Mucosa of rectum (tissue), 2 donors: ENCODE measurements at regions not wholly inside any gene's neighbourhood (a gene's known extent, or its start where the extent isn't known, plus 50 kb on each side); places are given as distances from the start of the nearest gene placed in this dataset.

Source experiments
- H3K27ac ChIP-seq, 2 donors: one replicate each; pipeline ENCODE4 v1.7.0; 2013; ENCODE audit warnings: inconsistent platforms in 2 of 2, low read depth in 2 of 2, low read length in 2 of 2
- H3K27me3 ChIP-seq, 2 donors: one replicate each; pipeline ENCODE4 v1.7.0; 2013; ENCODE audit warnings: low read length in 2 of 2; ENCODE audit not compliant: control insufficient read depth in 2 of 2, insufficient read depth in 2 of 2
- H3K36me3 ChIP-seq, 2 donors: one replicate each; pipeline ENCODE4 v1.7.0; 2013; ENCODE audit warnings: low read length in 2 of 2; ENCODE audit not compliant: control insufficient read depth in 2 of 2, insufficient read depth in 2 of 2
- H3K4me1 ChIP-seq, 2 donors: one replicate each; pipeline ENCODE4 v1.7.0; 2013; ENCODE audit warnings: low read length in 2 of 2, mild to moderate bottlenecking in 1 of 2; ENCODE audit not compliant: control insufficient read depth in 2 of 2, insufficient read depth in 2 of 2
- H3K4me3 ChIP-seq, 2 donors: one replicate each; pipeline ENCODE4 v1.7.0; 2013; ENCODE audit warnings: low read length in 2 of 2
- H3K9ac ChIP-seq, 2 donors: one replicate each; pipeline ENCODE4 v1.7.0; 2013; ENCODE audit warnings: low read length in 2 of 2, low read depth in 1 of 2, mild to moderate bottlenecking in 1 of 2
- H3K9me3 ChIP-seq, 2 donors: one replicate each; pipeline ENCODE4 v1.7.0; 2013; ENCODE audit warnings: low read length in 2 of 2; ENCODE audit not compliant: control insufficient read depth in 2 of 2
- donor health status: healthy.
- donor health status: Normal muscosa, but diverticular disease.

DNA sequence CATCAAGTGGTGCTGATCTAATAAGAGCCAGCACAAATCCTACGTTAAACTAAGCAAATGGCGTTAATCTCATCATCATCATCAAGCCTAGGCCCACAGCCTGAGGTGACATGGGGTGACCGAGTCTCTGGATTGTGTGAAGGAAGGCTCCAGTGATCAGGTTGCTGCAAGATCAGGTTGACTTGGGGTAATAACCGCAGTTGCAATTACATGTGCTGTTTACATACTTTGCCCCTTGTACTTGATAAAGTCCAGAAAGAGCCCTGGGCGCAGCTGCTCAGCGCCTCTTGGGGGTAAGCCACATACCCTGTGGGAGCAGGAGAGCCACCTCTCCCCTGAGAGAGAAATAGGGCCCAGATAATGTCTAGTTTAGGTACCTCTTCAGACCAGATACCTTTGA is 228.1 kb downstream of the WDR11 start:
- no peaks in the 10 kb centered on the region for H3K27me3 ChIP-seq
- H3K27ac ChIP-seq = peak overlapping the region in 1 of 2 donors; percentile 54
- H3K9me3 ChIP-seq = no peaks in the 10 kb centered on the region
- H3K4me1 ChIP-seq = peaks cover 18 to 21% of the 10 kb centered on the region in 2 donors
- H3K4me3 ChIP-seq = no peak overlapping the region
- H3K36me3 ChIP-seq = no peaks in the 10 kb centered on the region
- no peak overlapping the region for H3K9ac ChIP-seq

DNA sequence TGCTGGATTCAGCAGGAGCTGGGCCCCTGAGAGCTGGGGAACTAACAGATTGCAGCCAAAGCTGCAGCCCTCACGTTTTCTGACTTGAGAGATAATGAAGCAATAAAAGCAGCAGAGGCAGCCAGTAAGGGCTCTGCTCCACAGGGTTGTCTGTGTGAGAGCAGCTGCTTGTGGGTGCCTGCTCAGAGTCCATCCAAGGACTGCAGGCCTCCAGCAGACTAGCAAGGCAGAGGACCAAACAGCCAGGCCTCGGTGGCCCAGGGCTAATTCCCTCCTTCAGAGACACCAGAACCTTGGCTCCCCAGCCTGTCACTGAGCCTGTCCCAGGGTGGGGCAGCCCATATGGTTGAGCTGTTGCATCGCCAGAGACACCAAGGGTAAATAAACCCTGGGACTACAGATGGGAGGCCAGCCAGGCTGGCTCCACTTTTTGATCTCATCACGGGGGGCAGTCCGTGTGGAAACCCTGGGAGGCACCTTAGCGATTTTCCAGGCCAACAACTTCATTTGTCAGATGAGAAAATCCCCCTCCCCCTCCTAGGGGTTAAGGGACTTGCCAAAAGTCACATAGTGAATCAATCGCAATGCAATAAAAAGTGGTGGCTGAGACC is 229.2 kb downstream of the WDR11 start:
- H3K9ac ChIP-seq = no peak overlapping the region
- H3K4me1 ChIP-seq = peaks cover 18 to 21% of the 10 kb centered on the region in 2 donors
- H3K9me3 ChIP-seq = no peaks in the 10 kb centered on the region
- no peak overlapping the region for H3K4me3 ChIP-seq
- H3K36me3 ChIP-seq = no peaks in the 10 kb centered on the region
- H3K27ac ChIP-seq = peak overlapping the region; percentile 15 to 54
- no peaks in the 10 kb centered on the region for H3K27me3 ChIP-seq

DNA sequence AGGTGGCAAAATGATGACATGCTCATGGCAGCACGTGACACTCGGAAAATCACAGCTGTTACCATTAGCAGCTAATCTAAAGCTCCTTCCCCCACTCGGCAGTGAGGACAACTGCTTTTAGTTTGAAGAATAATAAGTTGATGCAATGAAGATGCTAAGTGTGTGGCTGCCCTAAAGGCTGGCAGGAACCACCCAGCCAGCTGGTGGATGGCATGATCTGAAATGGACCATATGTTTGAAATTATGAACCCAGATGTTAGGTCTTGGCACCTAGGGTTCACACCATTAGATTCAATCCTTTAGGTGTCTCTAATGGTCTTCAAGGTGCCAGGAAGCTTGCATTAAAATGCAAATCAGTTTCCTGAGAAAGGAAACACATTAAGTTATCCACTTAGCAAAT is 230.1 kb downstream of the WDR11 start:
- Histone ChIP-seq H3K27me3 (no peaks in the 10 kb centered on the region), H3K27ac (no peak overlapping the region), H3K4me1 (peaks cover 18 to 21% of the 10 kb centered on the region in 2 donors), H3K36me3 (no peaks in the 10 kb centered on the region), H3K9ac (no peak overlapping the region), H3K9me3 (no peaks in the 10 kb centered on the region), H3K4me3 (no peak overlapping the region)

DNA sequence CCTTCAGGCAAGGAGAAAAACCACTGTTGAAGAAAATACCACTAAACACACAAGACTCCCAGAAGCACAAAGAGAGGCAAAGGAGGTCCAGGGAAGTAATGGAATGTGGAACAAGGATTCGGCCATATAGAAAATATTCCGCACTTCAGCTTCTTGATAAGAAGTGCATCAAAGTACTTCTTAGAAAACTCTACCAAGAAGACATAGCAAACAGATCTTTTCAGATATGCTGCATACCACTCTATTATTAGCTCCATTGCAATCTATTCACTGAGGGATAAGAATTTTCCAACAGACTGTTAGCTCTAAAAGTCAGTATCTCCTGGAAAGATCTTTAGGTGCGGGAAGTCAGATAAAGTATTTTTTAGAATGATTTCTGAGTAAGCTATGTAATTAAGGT is 231.8 kb downstream of the WDR11 start:
- Histone ChIP-seq H3K27ac (no peak overlapping the region), H3K4me3 (no peak overlapping the region), H3K36me3 (no peaks in the 10 kb centered on the region), H3K9me3 (no peaks in the 10 kb centered on the region), H3K4me1 (peaks cover 18 to 21% of the 10 kb centered on the region in 2 donors), H3K27me3 (no peaks in the 10 kb centered on the region), H3K9ac (no peak overlapping the region)

DNA sequence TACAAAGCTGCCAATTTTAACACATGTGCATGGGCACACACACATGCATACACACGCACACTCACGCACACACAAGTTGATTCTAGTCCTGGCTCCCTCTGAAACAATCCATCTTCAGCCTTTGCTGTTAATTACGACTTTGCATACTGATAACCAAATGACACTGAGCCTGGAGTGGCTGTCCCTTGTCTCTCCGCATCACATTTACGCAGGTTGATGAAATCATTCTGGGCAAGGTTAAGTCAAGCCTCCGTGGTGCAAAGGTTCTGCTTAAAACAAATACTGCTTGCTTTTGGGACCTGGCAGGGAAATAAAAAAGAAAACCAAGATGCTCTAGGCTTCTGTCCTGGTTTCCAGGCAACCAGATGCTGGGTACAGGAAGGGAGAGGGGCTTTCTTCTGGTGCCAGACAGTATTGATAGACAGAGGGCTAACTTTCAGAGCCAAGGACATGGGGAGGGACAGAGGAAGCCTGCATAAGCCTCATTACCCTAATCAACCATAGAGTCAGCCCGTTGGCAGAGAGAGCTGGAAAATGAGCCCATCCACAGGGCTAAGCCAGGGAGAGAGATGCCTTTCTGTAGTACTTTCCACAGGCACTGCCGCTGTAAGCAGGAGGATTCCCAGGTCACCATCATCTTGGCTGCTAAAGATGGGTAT is 233.0 kb downstream of the WDR11 start:
- no peaks in the 10 kb centered on the region for H3K27me3 ChIP-seq
- H3K9me3 ChIP-seq = no peaks in the 10 kb centered on the region
- H3K4me3 ChIP-seq = no peak overlapping the region
- peaks cover 14 to 15% of the 10 kb centered on the region in 2 donors for H3K4me1 ChIP-seq
- no peaks in the 10 kb centered on the region for H3K36me3 ChIP-seq
- H3K9ac ChIP-seq = no peak overlapping the region
- no peak overlapping the region for H3K27ac ChIP-seq

DNA sequence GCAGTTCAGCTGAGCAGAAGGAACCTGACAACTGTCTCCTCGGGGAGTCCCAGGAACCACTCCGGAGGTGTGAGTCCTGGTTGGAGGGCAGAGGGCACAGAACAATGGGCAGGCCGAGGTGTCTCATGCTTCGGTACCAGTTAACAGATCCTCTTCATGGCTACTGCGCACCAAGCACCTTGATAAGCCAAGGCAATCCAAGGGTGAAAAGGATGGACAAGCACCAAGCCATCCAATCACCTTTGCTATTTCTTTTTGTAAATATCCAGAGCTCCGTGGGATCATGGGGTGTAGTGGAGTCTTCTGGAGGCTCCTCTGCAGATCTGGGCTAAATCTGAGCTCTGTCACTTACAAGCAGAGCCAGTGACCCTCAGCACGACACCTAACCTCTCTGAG is 233.5 kb downstream of the WDR11 start:
- Histone ChIP-seq H3K36me3 (no peaks in the 10 kb centered on the region), H3K27ac (no peak overlapping the region)

DNA sequence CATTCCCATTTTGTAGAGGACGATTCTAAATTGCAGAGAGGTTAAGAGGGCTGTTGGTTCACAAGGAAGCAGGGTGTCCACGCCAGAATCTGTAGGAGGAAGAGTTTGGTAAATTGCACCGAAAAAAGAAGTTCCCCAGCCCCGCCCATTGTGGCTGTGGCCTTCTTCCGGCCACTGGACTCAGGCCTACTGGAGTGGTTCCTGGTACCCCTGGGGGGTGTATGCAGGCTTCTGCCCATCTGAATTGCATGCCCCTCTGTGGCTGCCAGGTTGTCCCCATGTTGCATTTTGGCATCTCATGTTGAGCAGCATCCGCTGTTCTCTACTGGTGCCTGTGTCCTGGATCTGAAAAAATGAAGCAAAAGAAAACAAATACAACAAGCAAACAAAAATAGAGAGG is 234.2 kb downstream of the WDR11 start:
- no peak overlapping the region for H3K27ac ChIP-seq
- H3K9me3 ChIP-seq = no peaks in the 10 kb centered on the region
- H3K4me3 ChIP-seq = no peak overlapping the region
- H3K36me3 ChIP-seq = no peaks in the 10 kb centered on the region
- peaks cover 4 to 5% of the 10 kb centered on the region in 2 donors for H3K4me1 ChIP-seq
- no peak overlapping the region for H3K9ac ChIP-seq
- no peaks in the 10 kb centered on the region for H3K27me3 ChIP-seq

More for the DNA sequence above, 233.5 kb downstream of the WDR11 start:
- Histone ChIP-seq H3K4me1 (peaks cover 10 to 11% of the 10 kb centered on the region in 2 donors), H3K9ac (no peak overlapping the region), H3K27me3 (no peaks in the 10 kb centered on the region), H3K4me3 (no peak overlapping the region), H3K9me3 (no peaks in the 10 kb centered on the region)

DNA sequence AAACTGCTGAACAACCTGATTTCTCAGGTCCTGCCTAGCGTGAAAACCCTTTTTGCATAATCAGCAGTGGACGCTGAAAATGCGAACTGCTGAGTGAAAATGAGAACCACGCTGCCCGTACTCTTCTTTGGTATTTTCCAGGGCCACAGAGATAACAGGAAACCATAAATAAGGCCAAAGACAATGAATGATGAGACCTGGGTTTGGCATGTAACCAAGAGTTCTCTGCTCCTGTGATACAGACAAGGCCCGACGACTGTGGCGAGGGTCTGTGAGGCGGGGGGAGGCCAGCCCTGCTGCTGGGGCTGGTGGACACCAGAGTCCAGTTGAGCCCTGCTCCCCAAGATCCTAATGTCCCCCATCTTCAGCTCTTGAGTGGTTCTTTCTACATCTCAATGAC is 236.0 kb downstream of the WDR11 start:
- Histone ChIP-seq H3K36me3 (no peaks in the 10 kb centered on the region), H3K27me3 (no peaks in the 10 kb centered on the region), H3K27ac (no peak overlapping the region), H3K9me3 (no peaks in the 10 kb centered on the region), H3K9ac (no peak overlapping the region), H3K4me1 (peaks cover 0 to 5% of the 10 kb centered on the region in 2 donors), H3K4me3 (no peak overlapping the region)

DNA sequence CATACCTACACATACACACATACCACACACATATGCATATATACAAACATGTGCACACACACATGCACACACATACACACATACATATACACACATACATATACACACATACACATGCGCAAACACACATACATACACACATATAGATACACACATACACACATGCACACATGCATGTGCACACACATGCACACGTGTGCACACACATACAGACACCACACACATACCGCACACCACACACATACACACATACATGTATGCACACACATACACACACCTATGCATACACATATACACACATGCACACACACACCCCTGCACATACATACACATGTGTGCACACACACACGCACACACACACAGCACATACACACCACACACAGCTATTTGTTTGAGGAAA is 236.5 kb downstream of the WDR11 start:
- Histone ChIP-seq H3K9me3 (no peaks in the 10 kb centered on the region), H3K4me1 (peaks cover 0 to 8% of the 10 kb centered on the region in 2 donors), H3K27ac (no peak overlapping the region), H3K27me3 (no peaks in the 10 kb centered on the region), H3K36me3 (no peaks in the 10 kb centered on the region), H3K9ac (no peak overlapping the region), H3K4me3 (no peak overlapping the region)

DNA sequence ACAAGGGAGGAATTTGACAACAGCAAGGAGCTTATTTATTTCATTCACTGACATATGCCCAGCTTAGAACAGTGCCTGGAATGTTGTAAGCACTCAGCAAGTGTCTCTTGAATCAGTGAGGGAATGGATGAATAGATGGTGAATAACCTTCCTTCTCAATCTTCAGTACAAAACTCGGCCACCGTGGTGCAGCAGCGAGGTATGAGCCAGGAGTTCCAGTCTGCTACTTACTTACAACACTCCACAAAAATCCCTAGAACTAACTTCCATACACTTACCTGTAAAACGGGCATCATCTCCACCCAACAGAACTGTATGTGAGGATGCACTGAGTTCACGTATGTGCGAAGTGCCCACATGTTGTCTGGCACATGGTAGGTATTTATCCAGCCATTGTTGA is 237.4 kb downstream of the WDR11 start:
- Histone ChIP-seq H3K4me3 (no peak overlapping the region), H3K4me1 (peaks cover 0 to 10% of the 10 kb centered on the region in 2 donors), H3K36me3 (no peaks in the 10 kb centered on the region), H3K9ac (no peak overlapping the region), H3K27ac (no peak overlapping the region), H3K9me3 (no peaks in the 10 kb centered on the region), H3K27me3 (no peaks in the 10 kb centered on the region)
